RPMI7951 (cell line): ENCODE measurements at regions not wholly inside any gene's neighbourhood (a gene's known extent, or its start where the extent isn't known, plus 50 kb on each side); places are given as distances from the start of the nearest gene placed in this dataset.
"Not testable (repeated sequence)": the region's sequence is repeated elsewhere in the genome, so short reads cannot be mapped to it uniquely, and the experiment has no call there.

ENCODE experiments used
- DNase-seq: peaks from one replicate; pipeline ENCODE4 v3.0.0-alpha.2; 2012; ENCODE audit warnings: low read depth

DNA sequence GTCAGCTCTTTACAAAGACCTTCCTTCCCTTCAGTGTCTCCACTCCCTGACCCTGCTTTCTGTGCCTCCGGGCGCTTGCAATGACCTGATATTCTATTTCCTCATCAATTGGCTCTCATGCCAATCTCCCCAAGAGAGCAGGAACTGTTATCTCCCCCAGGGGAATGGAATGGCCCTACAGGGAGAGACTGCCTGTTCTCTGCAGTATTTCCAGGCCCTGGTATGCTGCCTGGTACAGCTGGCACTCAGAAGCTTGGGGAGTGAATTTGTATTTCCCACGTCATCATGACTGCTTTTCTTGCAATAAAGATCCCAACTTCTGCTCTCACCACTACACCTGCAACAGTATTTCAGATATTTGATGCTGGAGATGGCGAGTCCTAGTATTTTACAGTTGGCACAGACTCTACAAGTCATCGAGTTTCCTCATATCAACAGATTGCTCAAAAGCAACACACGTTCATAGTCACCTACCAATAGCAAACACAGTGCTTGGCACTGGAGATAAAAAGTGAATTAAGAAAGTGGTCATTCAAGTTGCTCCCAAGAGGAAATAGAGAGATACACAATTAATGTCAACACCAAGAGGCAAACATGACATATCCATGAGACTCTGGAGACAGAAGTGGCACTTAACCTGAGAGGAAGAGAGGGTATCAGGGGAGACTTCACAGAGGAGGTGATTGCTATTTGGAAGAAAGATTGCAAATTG is 90.5 kb upstream of the EGFL6 start:
- no peak for DNase-seq

DNA sequence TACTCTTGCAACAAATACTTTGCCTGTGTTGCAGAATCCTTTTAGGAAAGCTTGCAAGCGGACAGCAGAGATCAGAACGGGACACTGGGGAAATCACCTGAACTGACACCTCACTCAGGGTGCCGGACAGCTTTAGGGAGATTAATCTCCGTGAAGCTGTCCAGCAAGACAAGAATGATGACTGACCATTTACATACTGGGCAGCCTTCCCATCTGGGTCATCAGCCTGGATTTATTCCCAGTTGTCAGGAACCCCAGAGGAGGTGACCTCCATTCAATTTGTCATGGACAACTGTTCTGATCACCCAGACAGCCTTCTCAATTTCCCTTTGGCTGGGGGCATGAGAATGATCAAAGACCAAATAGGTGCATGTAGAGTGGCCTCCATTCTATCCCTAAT is 93.0 kb upstream of the EGFL6 start:
- DNase-seq: peak; percentile 34

DNA sequence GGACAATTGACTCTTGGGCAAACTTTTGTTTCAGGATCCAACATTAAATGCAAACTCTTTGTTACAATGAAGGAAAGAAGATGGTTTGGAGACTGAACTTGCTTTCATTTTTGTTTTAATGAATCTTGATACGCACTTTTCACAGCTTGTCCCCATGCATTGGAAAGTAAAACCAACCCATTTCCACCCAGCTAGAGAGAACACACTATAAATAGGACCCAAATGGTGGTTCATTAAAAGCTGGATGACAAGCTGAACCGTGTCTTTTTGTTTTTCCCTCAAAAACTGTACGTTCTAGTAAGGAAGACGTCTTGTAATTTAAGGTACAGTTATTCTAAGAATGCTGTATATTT is 95.3 kb upstream of the EGFL6 start:
- no peak for DNase-seq

- no peak for DNase-seq
Observed at GRCh38 chrX:13473442-13474163, 95.8 kb upstream of the EGFL6 start.

DNA sequence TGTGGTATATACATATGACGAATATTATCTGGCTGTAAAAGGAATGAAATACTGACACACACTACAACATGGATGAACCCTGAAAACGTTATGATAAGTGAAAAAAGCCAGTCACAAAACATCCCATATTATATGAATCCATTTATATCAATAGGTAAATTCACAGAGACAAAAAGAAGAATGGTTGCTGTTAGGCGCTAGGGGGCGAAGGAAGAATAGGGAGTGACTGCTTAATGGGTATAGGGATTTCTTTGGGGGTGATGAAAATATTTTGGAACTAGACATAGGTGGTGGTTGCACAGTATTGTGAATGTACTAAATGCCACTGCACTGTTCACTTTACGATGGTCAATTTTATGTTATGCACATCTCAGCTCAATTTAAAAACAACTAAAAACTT is 96.4 kb upstream of the EGFL6 start:
- no peak for DNase-seq

GRCh38 chrX:13471269-13471668 is 98.1 kb upstream of the EGFL6 start:
- no peak for DNase-seq

DNA sequence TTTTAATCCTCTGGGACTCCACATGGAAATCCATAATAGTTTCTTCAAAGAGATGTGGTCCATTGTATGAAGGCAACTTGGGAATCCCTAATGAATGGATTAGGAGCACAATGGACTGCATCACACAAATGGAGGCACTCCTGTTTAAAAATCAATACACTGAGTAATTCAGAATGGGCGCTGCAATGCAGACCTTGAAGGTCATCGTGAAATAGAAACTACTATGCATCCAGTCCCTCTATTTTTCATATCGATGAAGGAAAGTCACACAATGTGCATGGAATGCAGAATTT is 98.8 kb upstream of the EGFL6 start:
- DNase-seq: no peak

DNA sequence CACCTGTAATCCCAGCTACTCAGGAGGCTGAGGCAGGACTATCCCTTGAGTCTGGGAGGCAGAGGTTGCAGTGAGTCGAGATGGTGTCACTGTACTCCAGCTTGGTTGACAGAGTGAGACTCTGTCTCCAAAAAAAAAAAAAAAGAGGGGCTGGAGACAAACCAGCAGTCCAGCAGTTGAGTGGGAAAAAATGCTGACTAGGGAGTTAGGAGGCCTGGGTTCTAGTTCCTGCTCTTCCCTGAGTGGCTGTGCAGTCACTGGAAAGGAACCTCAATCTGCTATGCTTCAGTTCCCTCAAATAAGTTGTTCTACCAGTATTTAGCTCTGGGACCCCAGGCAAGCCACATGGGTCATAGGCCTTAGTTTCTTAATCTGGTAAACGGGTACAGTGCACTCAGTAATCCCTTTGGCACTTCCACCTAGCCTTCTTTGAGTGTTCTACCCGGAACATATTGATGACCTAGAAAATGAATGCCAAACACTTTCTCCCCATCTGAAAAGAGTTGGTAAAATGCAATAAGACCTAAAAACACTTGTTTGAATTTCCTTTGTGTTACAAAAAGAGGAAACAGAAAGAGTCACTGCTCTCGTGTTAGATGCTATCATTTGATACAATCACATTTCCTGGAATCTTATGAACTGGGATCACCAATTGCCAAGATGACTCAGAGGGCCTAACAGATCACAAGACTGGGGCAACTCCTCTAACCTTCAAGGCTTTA is 99.3 kb upstream of the EGFL6 start:
- peak; percentile 89 for DNase-seq

- no peak for DNase-seq
Observed at GRCh38 chrX:13468096-13468495, 101.3 kb upstream of the EGFL6 start.

DNA sequence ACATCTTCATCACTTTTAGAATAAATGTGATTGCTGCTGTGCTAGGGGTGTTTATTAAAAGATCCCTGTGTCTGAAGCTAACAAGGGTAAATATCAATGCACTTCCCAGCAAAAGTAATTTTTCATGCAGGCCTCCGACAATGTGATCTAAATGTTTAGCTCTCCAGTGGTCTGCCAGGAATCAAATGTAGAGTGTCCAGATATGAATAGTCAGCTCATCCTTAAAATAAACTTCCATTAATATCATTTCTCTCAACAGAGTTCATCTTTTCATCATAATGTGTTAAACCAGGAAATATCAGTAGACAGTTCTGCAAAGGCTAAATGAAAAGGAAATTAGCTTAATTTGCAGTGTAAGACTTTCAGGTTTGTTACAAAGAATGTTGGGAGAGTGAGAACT is 102.2 kb upstream of the EGFL6 start:
- no peak for DNase-seq

DNA sequence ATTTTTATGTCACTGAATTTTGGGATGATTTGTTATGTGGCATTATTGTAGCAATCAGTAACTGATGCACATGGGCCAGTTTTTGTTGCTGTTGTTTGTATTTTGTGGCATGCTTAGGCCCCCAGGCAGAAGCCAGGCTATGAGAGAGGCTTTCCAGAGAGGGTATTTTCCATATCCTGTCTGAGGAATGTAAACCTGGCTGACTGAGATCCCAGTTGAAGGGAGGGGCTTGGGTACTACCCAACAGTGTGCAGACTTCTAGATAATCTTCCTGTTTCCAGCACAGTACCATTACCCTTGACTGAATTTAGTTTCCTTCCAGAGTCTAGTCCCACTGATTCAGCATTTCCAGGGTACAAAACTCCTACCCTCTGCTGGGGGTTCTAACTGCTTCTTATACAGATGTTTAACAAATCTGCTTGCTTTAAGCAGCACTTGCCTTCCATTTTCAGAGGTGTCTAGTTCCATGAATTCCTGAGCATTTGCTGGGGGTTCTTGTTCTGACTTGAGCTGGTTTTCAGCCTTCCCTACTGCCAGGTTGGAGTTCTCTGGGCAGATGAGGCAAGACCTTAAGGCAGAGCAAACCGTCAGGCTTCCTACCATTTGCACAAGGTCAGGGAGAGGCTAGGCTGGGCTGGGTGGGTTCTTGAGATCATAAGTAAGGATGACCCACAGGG is 104.7 kb upstream of the EGFL6 start:
- DNase-seq: peak; percentile 39

- DNase-seq: peak; percentile 89
Observed at GRCh38 chrX:13463608-13464007, 105.8 kb upstream of the EGFL6 start.

- no peak for DNase-seq
Observed at GRCh38 chrX:13452283-13452682, 117.1 kb upstream of the EGFL6 start.

DNA sequence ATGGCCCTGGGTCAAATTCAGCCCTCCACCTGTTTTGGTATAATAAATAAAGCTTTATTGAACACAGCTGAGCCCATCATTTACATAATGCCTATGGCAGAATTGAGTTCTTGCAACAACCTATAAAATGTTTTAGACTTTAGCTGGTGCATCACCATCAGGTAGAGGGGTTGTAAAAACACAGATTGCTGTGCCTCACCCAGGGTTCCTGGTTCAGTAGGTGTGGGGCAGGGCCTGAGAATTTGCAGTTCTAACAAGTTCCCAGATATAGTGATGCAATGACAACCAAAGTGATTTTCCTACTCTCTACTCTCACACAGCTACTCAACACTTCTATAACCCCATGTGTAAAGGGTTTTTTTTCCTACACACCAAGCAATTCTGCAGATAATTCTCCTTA is 120.0 kb upstream of the EGFL6 start:
- no peak for DNase-seq

DNA sequence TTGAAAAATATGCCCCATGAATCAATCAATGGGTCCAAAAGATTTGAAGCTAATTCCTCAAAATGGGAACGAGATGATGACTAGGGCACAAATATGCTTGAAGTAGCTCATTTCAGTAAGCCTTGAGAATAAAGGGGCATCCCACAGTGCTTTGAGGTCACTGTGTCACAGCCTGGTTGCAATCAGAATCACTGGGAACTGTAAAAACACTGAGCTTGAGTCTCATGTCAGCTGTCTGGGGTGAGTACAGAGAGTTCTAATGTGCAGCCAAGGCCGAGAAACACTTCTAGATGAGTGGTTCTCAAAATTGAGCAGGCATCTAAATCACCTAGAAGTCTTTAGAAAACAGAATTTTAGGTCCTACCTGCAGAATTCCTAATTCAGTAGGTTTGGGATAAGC is 120.5 kb upstream of the EGFL6 start:
- DNase-seq: no peak

DNA sequence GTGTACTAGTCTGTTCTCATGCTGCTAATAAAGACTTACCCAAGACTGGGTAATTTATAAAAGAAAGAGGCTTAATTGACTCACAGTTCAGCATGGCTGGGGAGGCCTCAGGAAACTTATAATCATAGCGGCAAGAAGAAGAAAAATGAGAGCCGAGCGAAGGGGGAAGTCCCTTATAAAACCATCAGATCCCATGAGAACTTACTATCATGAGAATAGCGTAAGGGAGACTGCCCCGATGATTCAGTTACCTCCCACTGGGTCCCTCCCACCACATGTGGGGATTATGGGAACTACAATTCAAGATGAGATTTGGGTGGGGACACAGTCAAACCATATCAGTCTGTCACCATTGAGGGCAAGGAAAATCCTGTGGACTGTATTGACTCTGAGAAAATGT is 121.8 kb upstream of the ATXN3L start:
- DNase-seq: not testable (repeated sequence)

DNA sequence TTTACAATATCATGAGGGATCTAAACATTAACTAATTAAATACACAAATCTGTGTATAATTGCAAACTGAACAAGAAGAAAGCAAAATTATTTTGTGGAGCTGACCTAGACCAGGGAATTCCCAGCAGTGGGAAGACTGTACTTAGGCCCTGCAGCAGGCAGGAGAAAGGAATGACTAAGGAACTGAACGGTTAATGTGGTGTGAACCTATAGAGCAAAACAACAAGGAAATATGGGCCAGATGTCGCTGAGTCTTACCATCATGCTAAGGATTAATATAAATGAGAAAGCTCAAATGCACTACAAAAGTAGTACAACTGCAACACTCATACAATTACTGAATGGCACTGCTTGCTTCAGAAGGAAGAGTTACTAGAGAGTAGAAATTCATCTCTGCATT is 120.3 kb upstream of the ATXN3L start:
- DNase-seq: peak; percentile 22

GRCh38 chrX:13433298-13433605 is 113.4 kb upstream of the ATXN3L start:
- peak; percentile 56 for DNase-seq

- peak; percentile 86 for DNase-seq
Observed at GRCh38 chrX:13432414-13433297, 112.8 kb upstream of the ATXN3L start.

- DNase-seq: no peak
Observed at GRCh38 chrX:13430136-13430827, 110.4 kb upstream of the ATXN3L start.
